ENCODE measurements at regions not wholly inside any gene's neighbourhood (a gene's known extent, or its start where the extent isn't known, plus 50 kb on each side); places are given as distances from the start of the nearest gene placed in this dataset.

GRCh38 chr1:87615491-87615890 lies 286.8 kb downstream of the LMO4 start:
- TF ChIP-seq, protein P1, sequence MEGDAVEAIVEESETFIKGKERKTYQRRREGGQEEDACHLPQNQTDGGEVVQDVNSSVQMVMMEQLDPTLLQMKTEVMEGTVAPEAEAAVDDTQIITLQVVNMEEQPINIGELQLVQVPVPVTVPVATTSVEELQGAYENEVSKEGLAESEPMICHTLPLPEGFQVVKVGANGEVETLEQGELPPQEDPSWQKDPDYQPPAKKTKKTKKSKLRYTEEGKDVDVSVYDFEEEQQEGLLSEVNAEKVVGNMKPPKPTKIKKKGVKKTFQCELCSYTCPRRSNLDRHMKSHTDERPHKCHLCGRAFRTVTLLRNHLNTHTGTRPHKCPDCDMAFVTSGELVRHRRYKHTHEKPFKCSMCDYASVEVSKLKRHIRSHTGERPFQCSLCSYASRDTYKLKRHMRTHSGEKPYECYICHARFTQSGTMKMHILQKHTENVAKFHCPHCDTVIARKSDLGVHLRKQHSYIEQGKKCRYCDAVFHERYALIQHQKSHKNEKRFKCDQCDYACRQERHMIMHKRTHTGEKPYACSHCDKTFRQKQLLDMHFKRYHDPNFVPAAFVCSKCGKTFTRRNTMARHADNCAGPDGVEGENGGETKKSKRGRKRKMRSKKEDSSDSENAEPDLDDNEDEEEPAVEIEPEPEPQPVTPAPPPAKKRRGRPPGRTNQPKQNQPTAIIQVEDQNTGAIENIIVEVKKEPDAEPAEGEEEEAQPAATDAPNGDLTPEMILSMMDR (IDR thresholded peaks at IDR 0.05; ENCODE audit: insufficient read depth, low read length): no peak
- no peak for TF ChIP-seq REST (IDR thresholded peaks at IDR 0.05; ENCODE audit: insufficient replicate concordance, low read depth)
- TF ChIP-seq SPI1 (IDR thresholded peaks at IDR 0.05; ENCODE audit: borderline replicate concordance, low read depth): no peak

All from HL-60 (cell line).